Ovary (tissue), 7 donors: ENCODE measurements at regions not wholly inside any gene's neighbourhood (a gene's known extent, or its start where the extent isn't known, plus 50 kb on each side); places are given as distances from the start of the nearest gene placed in this dataset.

Experiments
- DNase-seq, 5 donors: peaks; one replicate each; pipeline ENCODE4 v3.0.0-alpha.2; 2019 to 2020
- H3K27ac ChIP-seq, 2 donors: fragments of 200-600 bp; one replicate each; pipeline versions ENCODE4 v1.5.1 to v1.8.0; 2019 to 2022
- H3K27me3 ChIP-seq: fragments of 200-600 bp; one replicate; pipeline ENCODE4 v1.8.0; 2022
- H3K36me3 ChIP-seq: fragments of 200-600 bp; sonication (generic); one replicate; pipeline ENCODE4 v1.5.1; 2019
- H3K4me1 ChIP-seq: one replicate; pipeline ENCODE4 v1.8.1; 2013; ENCODE audit warnings: mild to moderate bottlenecking, moderate library complexity; ENCODE audit not compliant: insufficient read depth
- H3K4me3 ChIP-seq: fragments of 200-600 bp; sonication (generic); one replicate; pipeline ENCODE4 v1.5.1; 2017
- H3K9me3 ChIP-seq, 2 donors: fragments of 200-600 bp in 1 of 2; sonication (generic) in 1 of 2; one replicate each; pipeline versions ENCODE4 v1.5.1 to v1.8.1; 2013 to 2019; ENCODE audit warnings: mild to moderate bottlenecking in 1 of 2, moderate library complexity in 1 of 2
- CTCF ChIP-seq, 3 donors: fragments of 450-650 bp in 2 of 3; fragments of 200-600 bp in 1 of 3; IDR thresholded peaks; one replicate each; pipeline versions ENCODE4 v1.5.1 to v1.8.0; 2016 to 2022; ENCODE audit warnings: antibody characterized with exemption in 3 of 3, mild to moderate bottlenecking in 1 of 3
- EP300 ChIP-seq: sonication (generic); formaldehyde crosslinking; IDR thresholded peaks from one replicate; pipeline ENCODE4 v1.6.1; 2017; ENCODE audit warnings: antibody characterized with exemption
- POLR2A ChIP-seq: fragments of 450-650 bp; IDR thresholded peaks from one replicate; pipeline ENCODE4 v1.6.1; 2017; ENCODE audit warnings: antibody characterized with exemption, mild to moderate bottlenecking, moderate library complexity
- WGBS, 3 donors: extraction: QIAGEN DNeasy Blood & Tissue Kit in 1 of 3; methylation state at CpG; one replicate each; pipeline versions ENCODE4 v1.1.5 to v1.1.7; 2013 to 2017; 5-methylcytosine and 5-hydroxymethylcytosine counted together
- intact Hi-C, 4 donors: fragments of 100-400 bp; cut with DNase I; formaldehyde crosslinking; loops; one replicate each; pipeline versions ENCODE4 v1.11.0 to v1.15.1; 2022 to 2023
- donor health status: DM: no; HTN: no; CAD: no; lungs with moderate emphysema.
- donor health status: DM: no; HTN: no; CAD: no.
- donor health status: Bipolar disorder and iron deficiency.
- donor health status: DM: no; HTN: no; CAD: no.
- donor health status: DM: yes; HTN: yes; CAD: no.

- no peak for DNase-seq
- Histone ChIP-seq H3K9me3 (no peaks in the 10 kb centered on the region), H3K4me1 (no peaks in the 10 kb centered on the region), H3K27me3 (no peaks in the 10 kb centered on the region), H3K36me3 (no peaks in the 10 kb centered on the region), H3K27ac (no peak overlapping the region), H3K4me3 (no peak overlapping the region)
- intact Hi-C loops, result no loop called here
- TF ChIP-seq EP300 (no peak), POLR2A (no peak), CTCF (IDR thresholded peaks at IDR 0.05) (no peak)
- 90 to 94% (median 91%) methylated on average over 6 of the region's 6 CpGs for WGBS, 3 donors
Measured at GRCh38 chr13:105959876-105960275, 575.6 kb downstream of the EFNB2 start.

GRCh38 chr13:105957769-105958438 is 577.6 kb downstream of the EFNB2 start:
- no peak for TF ChIP-seq EP300
- TF ChIP-seq CTCF (IDR thresholded peaks at IDR 0.05), result no peak
- no peak for TF ChIP-seq POLR2A
- H3K9me3 ChIP-seq, result no peaks in the 10 kb centered on the region
- WGBS, 3 donors, result 71 to 74% (median 72%) methylated on average over 7 of the region's 7 CpGs
- no peak overlapping the region for H3K4me3 ChIP-seq
- no peak overlapping the region for H3K27ac ChIP-seq
- no peaks in the 10 kb centered on the region for H3K4me1 ChIP-seq
- no peaks in the 10 kb centered on the region for H3K27me3 ChIP-seq
- intact Hi-C loops, result no loop called here
- DNase-seq, result no peak
- H3K36me3 ChIP-seq, result no peaks in the 10 kb centered on the region

- no peaks in the 10 kb centered on the region for H3K4me1 ChIP-seq
- no peaks in the 10 kb centered on the region for H3K36me3 ChIP-seq
- intact Hi-C loops, result no loop called here
- no peak for TF ChIP-seq EP300
- WGBS, 3 donors, result 27 to 43% (median 31%) methylated on average over 6 of the region's 6 CpGs
- H3K27ac ChIP-seq, result no peak overlapping the region
- no peak for DNase-seq
- H3K27me3 ChIP-seq, result no peaks in the 10 kb centered on the region
- no peak overlapping the region for H3K4me3 ChIP-seq
- no peaks in the 10 kb centered on the region for H3K9me3 ChIP-seq
Measured at GRCh38 chr13:105956921-105957320, 578.5 kb downstream of the EFNB2 start.

GRCh38 chr13:105952973-105953290 is 582.5 kb downstream of the EFNB2 start:
- TF ChIP-seq EP300 (no peak), POLR2A (no peak), CTCF (IDR thresholded peaks at IDR 0.05) (no peak)
- Histone ChIP-seq H3K27ac (no peak overlapping the region), H3K4me3 (no peak overlapping the region), H3K27me3 (no peaks in the 10 kb centered on the region), H3K4me1 (no peaks in the 10 kb centered on the region), H3K36me3 (no peaks in the 10 kb centered on the region), H3K9me3 (no peaks in the 10 kb centered on the region)
- intact Hi-C loops, result no loop called here
- 75 to 86% (median 79%) methylated on average over 3 of the region's 3 CpGs for WGBS, 3 donors
- DNase-seq, result no peak

GRCh38 chr13:105952233-105952972 is 583.1 kb downstream of the EFNB2 start:
- no peak for DNase-seq
- no peaks in the 10 kb centered on the region for H3K9me3 ChIP-seq
- H3K4me3 ChIP-seq, result no peak overlapping the region
- H3K36me3 ChIP-seq, result no peaks in the 10 kb centered on the region
- no peaks in the 10 kb centered on the region for H3K4me1 ChIP-seq
- H3K27me3 ChIP-seq, result no peaks in the 10 kb centered on the region
- H3K27ac ChIP-seq, result no peak overlapping the region
- intact Hi-C loops, result no loop called here
- WGBS, 3 donors, result 88 to 97% (median 95%) methylated on average over 1 of the region's 1 CpG
- TF ChIP-seq POLR2A (no peak), CTCF (IDR thresholded peaks at IDR 0.05) (no peak), EP300 (no peak)
